ENCODE measurements at regions not wholly inside any gene's neighbourhood (a gene's known extent, or its start where the extent isn't known, plus 50 kb on each side); places are given as distances from the start of the nearest gene placed in this dataset.

GRCh38 chr1:186569856-186570255, 108.9 kb upstream of the PDC start:
- TF ChIP-seq POLR2A (IDR thresholded peaks at IDR 0.05; ENCODE audit: low read length) (no peak), GATA1 (IDR thresholded peaks at IDR 0.05; ENCODE audit: low read depth, low read length) (no peak)
